Peyer's patch (tissue), 4 donors: ENCODE measurements at regions not wholly inside any gene's neighbourhood (a gene's known extent, or its start where the extent isn't known, plus 50 kb on each side); places are given as distances from the start of the nearest gene placed in this dataset.
"Not testable (repeated sequence)": the region's sequence is repeated elsewhere in the genome, so short reads cannot be mapped to it uniquely, and the experiment has no call there.

Experiments
- DNase-seq, 3 donors: peaks; one replicate each; pipeline ENCODE4 v3.0.0-alpha.2; 2017 to 2019
- H3K27ac ChIP-seq, 4 donors: fragments of 200-600 bp; sonication (generic); one replicate each; pipeline ENCODE4 v1.5.1; 2016 to 2019
- H3K27me3 ChIP-seq, 2 donors: fragments of 200-600 bp; sonication (generic); one replicate each; pipeline ENCODE4 v1.5.1; 2019
- H3K36me3 ChIP-seq, 3 donors: fragments of 200-600 bp; sonication (generic); one replicate each; pipeline ENCODE4 v1.5.1; 2016 to 2019
- H3K4me1 ChIP-seq, 4 donors: fragments of 200-600 bp; sonication (generic); one replicate each; pipeline ENCODE4 v1.5.1; 2016 to 2019
- H3K4me3 ChIP-seq, 4 donors: fragments of 200-600 bp; sonication (generic); 1 replicate in 3 of 4; 2 replicates in 1 of 4; pipeline ENCODE4 v1.5.1; 2016 to 2019; ENCODE audit warnings: mild to moderate bottlenecking in 1 of 4
- H3K9me3 ChIP-seq, 4 donors: fragments of 200-600 bp; sonication (generic); one replicate each; pipeline ENCODE4 v1.5.1; 2016 to 2019; ENCODE audit warnings: mild to moderate bottlenecking in 1 of 4
- CTCF ChIP-seq, 6 experiments: fragments of 450-650 bp in 4 of 6; fragments of 200-600 bp in 2 of 6; sonication (generic) in 1 of 6; IDR thresholded peaks; one replicate each; pipeline ENCODE4 v1.5.1; 2017 to 2019; ENCODE audit warnings: antibody characterized with exemption in 6 of 6, mild to moderate bottlenecking in 3 of 6, moderate library complexity in 1 of 6
- POLR2A ChIP-seq, 2 donors: fragments of 450-650 bp; IDR thresholded peaks; one replicate each; pipeline ENCODE4 v1.5.1; 2017; ENCODE audit warnings: antibody characterized with exemption in 2 of 2, mild to moderate bottlenecking in 2 of 2, moderate library complexity in 2 of 2

GRCh38 chr9:78694974-78695373, 398.0 kb downstream of the PSAT1 start:
- DNase-seq: no peak
- no peak for TF ChIP-seq CTCF (IDR thresholded peaks at IDR 0.05)
- TF ChIP-seq POLR2A (IDR thresholded peaks at IDR 0.05): no peak
- no peaks in the 10 kb centered on the region for H3K4me1 ChIP-seq
- no peaks in the 10 kb centered on the region for H3K27me3 ChIP-seq
- H3K27ac ChIP-seq: no peak overlapping the region
- no peaks in the 10 kb centered on the region for H3K9me3 ChIP-seq
- H3K36me3 ChIP-seq: no peaks in the 10 kb centered on the region
- H3K4me3 ChIP-seq: no peak overlapping the region

- H3K27me3 ChIP-seq: no peaks in the 10 kb centered on the region
- no peak for DNase-seq
Measured at GRCh38 chr9:78695519-78695918, 398.6 kb downstream of the PSAT1 start.

DNA sequence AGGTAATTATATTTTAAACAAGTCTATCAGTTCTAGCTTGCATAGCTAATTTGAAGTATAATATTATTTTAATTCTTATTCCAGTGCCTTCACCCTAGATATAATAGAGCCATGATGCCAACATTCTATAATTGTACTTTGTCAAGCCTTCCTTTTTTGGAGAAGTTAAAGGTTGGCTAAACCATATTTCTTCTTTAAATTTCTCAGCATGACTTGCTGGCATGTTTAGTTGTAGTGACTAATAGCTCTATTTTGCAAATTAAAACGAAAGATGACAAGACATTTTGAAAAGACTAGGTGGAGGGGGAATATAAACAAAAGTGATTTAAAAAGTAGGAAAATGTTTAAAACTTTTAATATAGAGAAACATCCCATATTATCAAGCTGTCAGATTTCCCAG, 400.7 kb downstream of the PSAT1 start:
- TF ChIP-seq CTCF (IDR thresholded peaks at IDR 0.05) (no peak), POLR2A (IDR thresholded peaks at IDR 0.05) (no peak)
- no peak overlapping the region for H3K27ac ChIP-seq
- DNase-seq: no peak

More at GRCh38 chr9:78695519-78695918, 398.6 kb downstream of the PSAT1 start:
- no peak for TF ChIP-seq CTCF (IDR thresholded peaks at IDR 0.05)
- TF ChIP-seq POLR2A (IDR thresholded peaks at IDR 0.05): no peak
- Histone ChIP-seq H3K27ac (no peak overlapping the region), H3K4me3 (no peak overlapping the region), H3K9me3 (no peaks in the 10 kb centered on the region), H3K36me3 (no peaks in the 10 kb centered on the region), H3K4me1 (no peaks in the 10 kb centered on the region)

GRCh38 chr9:78698371-78698770, 401.4 kb downstream of the PSAT1 start:
- Histone ChIP-seq H3K4me1 (no peaks in the 10 kb centered on the region), H3K27ac (no peak overlapping the region), H3K27me3 (no peaks in the 10 kb centered on the region), H3K9me3 (no peaks in the 10 kb centered on the region), H3K4me3 (no peak overlapping the region), H3K36me3 (no peaks in the 10 kb centered on the region)
- DNase-seq: no peak
- TF ChIP-seq CTCF (IDR thresholded peaks at IDR 0.05) (no peak), POLR2A (IDR thresholded peaks at IDR 0.05) (no peak)

More for the DNA sequence above, 400.7 kb downstream of the PSAT1 start:
- Histone ChIP-seq H3K4me1 (no peaks in the 10 kb centered on the region), H3K27me3 (no peaks in the 10 kb centered on the region), H3K4me3 (no peak overlapping the region), H3K9me3 (no peaks in the 10 kb centered on the region), H3K36me3 (no peaks in the 10 kb centered on the region)

- not testable (repeated sequence) for H3K36me3 ChIP-seq, DNase-seq, H3K27ac ChIP-seq, H3K4me1 ChIP-seq, H3K4me3 ChIP-seq, H3K9me3 ChIP-seq, H3K27me3 ChIP-seq
Measured at GRCh38 chr9:78699217-78699616, 402.3 kb downstream of the PSAT1 start.

DNA sequence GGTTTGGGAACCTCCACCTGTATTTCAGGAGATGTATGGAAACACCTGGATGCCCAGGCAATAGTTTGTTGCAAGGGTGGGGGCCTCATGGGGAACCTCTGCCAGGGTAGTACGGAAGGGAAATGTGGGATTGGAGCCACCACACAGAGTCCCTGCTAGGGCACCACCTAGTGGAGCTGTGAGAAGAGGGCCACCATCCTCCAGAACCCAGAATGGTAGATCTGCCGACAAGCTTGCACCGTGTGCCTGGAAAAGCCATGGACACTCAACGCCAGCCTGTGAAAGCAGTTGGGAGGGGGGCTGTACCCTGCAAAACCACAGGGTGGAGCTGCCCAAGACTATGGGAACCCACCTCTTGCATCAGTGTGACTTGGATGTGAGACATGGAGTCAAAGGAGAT, 407.2 kb downstream of the PSAT1 start:
- H3K27ac ChIP-seq, H3K36me3 ChIP-seq, H3K9me3 ChIP-seq, H3K4me3 ChIP-seq, H3K4me1 ChIP-seq, H3K27me3 ChIP-seq, DNase-seq: not testable (repeated sequence)

GRCh38 chr9:78707080-78707479, 410.2 kb downstream of the PSAT1 start:
- Histone ChIP-seq H3K4me1 (no peaks in the 10 kb centered on the region), H3K27me3 (no peaks in the 10 kb centered on the region), H3K27ac (no peak overlapping the region), H3K9me3 (no peaks in the 10 kb centered on the region), H3K4me3 (no peak overlapping the region), H3K36me3 (no peaks in the 10 kb centered on the region)
- TF ChIP-seq CTCF (IDR thresholded peaks at IDR 0.05) (no peak), POLR2A (IDR thresholded peaks at IDR 0.05) (no peak)
- DNase-seq: no peak
